Mesenchymal stem cell (in vitro differentiated cells and primary cell): ENCODE measurements at regions not wholly inside any gene's neighbourhood (a gene's known extent, or its start where the extent isn't known, plus 50 kb on each side); places are given as distances from the start of the nearest gene placed in this dataset.
A peak's percentile ranks its signal among the peaks of the same experiment; 100 is the strongest.

Source experiments
- DNase-seq: peaks from one replicate; pipeline ENCODE4 v3.0.0-alpha.2; 2013
- H2AFZ ChIP-seq: one replicate; pipeline ENCODE4 v1.6.1; 2013; ENCODE audit warnings: low read depth, mild to moderate bottlenecking, control low read depth, inconsistent platforms, low read length, moderate library complexity
- H2AK5ac ChIP-seq: 2 replicates; pipeline ENCODE4 v1.6.1; 2013; ENCODE audit warnings: low read length, moderate library complexity, mild to moderate bottlenecking, inconsistent platforms; ENCODE audit not compliant: severe bottlenecking
- H2BK120ac ChIP-seq: one replicate; pipeline ENCODE4 v1.6.1; 2013; ENCODE audit warnings: low read depth, mild to moderate bottlenecking, inconsistent platforms, low read length, moderate library complexity
- H2BK12ac ChIP-seq, 2 experiments: one replicate each; pipeline ENCODE4 v1.6.1; 2013; ENCODE audit warnings: inconsistent platforms in 2 of 2, low read length in 2 of 2, mild to moderate bottlenecking in 2 of 2, moderate library complexity in 2 of 2, control low read depth in 1 of 2
- H2BK15ac ChIP-seq: one replicate; pipeline ENCODE4 v1.6.1; 2013; ENCODE audit warnings: mild to moderate bottlenecking, low read depth, inconsistent platforms; ENCODE audit not compliant: poor library complexity, severe bottlenecking
- H2BK5ac ChIP-seq: 2 replicates; pipeline ENCODE4 v1.6.1; 2013; ENCODE audit warnings: low read depth, mild to moderate bottlenecking, low read length, control low read depth, inconsistent platforms; ENCODE audit not compliant: poor library complexity, severe bottlenecking
- H3K14ac ChIP-seq, 2 experiments: one replicate each; pipeline ENCODE4 v1.6.1; 2013; ENCODE audit warnings: inconsistent platforms in 2 of 2, low read length in 2 of 2, control low read depth in 1 of 2, mild to moderate bottlenecking in 1 of 2, moderate library complexity in 1 of 2
- H3K18ac ChIP-seq, 2 experiments: one replicate each; pipeline ENCODE4 v1.6.1; 2013; ENCODE audit warnings: inconsistent platforms in 2 of 2, low read length in 2 of 2, control low read depth in 1 of 2, low read depth in 1 of 2, mild to moderate bottlenecking in 1 of 2
- H3K23ac ChIP-seq, 2 experiments: one replicate each; pipeline ENCODE4 v1.6.1; 2013; ENCODE audit warnings: inconsistent platforms in 2 of 2, low read length in 2 of 2, mild to moderate bottlenecking in 2 of 2, moderate library complexity in 2 of 2, control low read depth in 1 of 2
- H3K27ac ChIP-seq: 2 replicates; pipeline ENCODE4 v1.5.1; 2013; ENCODE audit warnings: mild to moderate bottlenecking, moderate library complexity, low read length, control low read depth, inconsistent platforms; ENCODE audit not compliant: poor library complexity, severe bottlenecking
- H3K27me3 ChIP-seq, 2 experiments: 2 replicates each; pipeline versions ENCODE4 v1.6.1 to v1.7.0; 2013; ENCODE audit warnings: low read length in 2 of 2, mild to moderate bottlenecking in 2 of 2, moderate library complexity in 2 of 2, control low read depth in 1 of 2, inconsistent platforms in 1 of 2; ENCODE audit not compliant: control insufficient read depth in 1 of 2, insufficient read depth in 1 of 2
- H3K36me3 ChIP-seq, 2 experiments: 2 replicates each; pipeline versions ENCODE4 v1.6.1 to v1.7.0; 2013; ENCODE audit warnings: low read length in 2 of 2, control low read depth in 1 of 2, inconsistent platforms in 1 of 2, low read depth in 1 of 2, mild to moderate bottlenecking in 1 of 2; ENCODE audit not compliant: insufficient read depth in 2 of 2, control insufficient read depth in 1 of 2
- H3K4ac ChIP-seq, 2 experiments: one replicate each; pipeline ENCODE4 v1.6.1; 2013; ENCODE audit warnings: inconsistent platforms in 2 of 2, low read length in 2 of 2, mild to moderate bottlenecking in 2 of 2, moderate library complexity in 2 of 2, control low read depth in 1 of 2, low read depth in 1 of 2
- H3K4me1 ChIP-seq: 2 replicates; pipeline ENCODE4 v1.6.1; 2013; ENCODE audit warnings: low read depth, low read length, control low read depth; ENCODE audit not compliant: control insufficient read depth, insufficient read depth
- H3K4me2 ChIP-seq: 2 replicates; pipeline ENCODE4 v1.6.1; 2013; ENCODE audit warnings: low read length, mild to moderate bottlenecking, inconsistent platforms; ENCODE audit not compliant: poor library complexity, severe bottlenecking
- H3K4me3 ChIP-seq, 2 experiments: 2 replicates each; pipeline versions ENCODE4 v1.5.1 to v1.7.0; 2013; ENCODE audit warnings: low read length in 2 of 2, mild to moderate bottlenecking in 2 of 2, control low read depth in 1 of 2, low read depth in 1 of 2; ENCODE audit not compliant: insufficient read depth in 1 of 2
- H3K79me1 ChIP-seq: replicated peaks from 2 replicates; pipeline ENCODE4 v1.6.1; 2013; ENCODE audit warnings: mild to moderate bottlenecking, control low read depth, low read length, inconsistent platforms; ENCODE audit not compliant: poor library complexity, severe bottlenecking
- H3K9ac ChIP-seq: 2 replicates; pipeline ENCODE4 v1.7.0; 2013; ENCODE audit warnings: mild to moderate bottlenecking, low read length, moderate library complexity
- H3K9me3 ChIP-seq: 2 replicates; pipeline ENCODE4 v1.7.0; 2013; ENCODE audit warnings: mild to moderate bottlenecking, low read length; ENCODE audit not compliant: control insufficient read depth
- H4K8ac ChIP-seq: one replicate; pipeline ENCODE4 v1.6.1; 2013; ENCODE audit warnings: inconsistent platforms, mild to moderate bottlenecking, low read length, moderate library complexity
- H4K91ac ChIP-seq: one replicate; pipeline ENCODE4 v1.6.1; 2013; ENCODE audit warnings: mild to moderate bottlenecking, low read length, inconsistent platforms
- WGBS: methylation state at CpG from one replicate; pipeline ENCODE4 v1.1.7; 2013; ENCODE audit warnings: mixed read lengths; 5-methylcytosine and 5-hydroxymethylcytosine counted together

DNA sequence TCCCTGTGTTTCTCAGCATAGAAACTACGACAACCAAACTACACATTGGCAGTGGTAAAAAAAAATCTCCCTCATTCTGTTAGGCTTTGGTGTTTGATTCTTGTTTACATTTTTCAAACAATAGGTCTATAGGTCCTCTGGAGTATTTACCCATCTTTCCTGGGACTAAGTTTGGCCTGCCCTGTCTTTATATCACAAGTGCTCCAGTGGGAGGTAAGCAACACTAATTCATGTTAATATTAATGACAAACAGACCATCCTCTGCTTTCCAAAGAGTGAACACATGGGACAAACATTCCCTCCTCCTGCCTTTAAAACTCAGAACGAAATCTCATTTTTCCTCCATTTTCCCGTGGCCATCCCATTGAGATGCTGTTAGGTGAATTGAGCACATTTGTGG, 514.1 kb upstream of the INTU start:
- Histone ChIP-seq H3K9me3 (peaks cover 2% of the 10 kb centered on the region), H2AFZ (no peak overlapping the region), H4K91ac (no peak overlapping the region), H3K4me1 (peaks cover 2% of the 10 kb centered on the region), H2BK5ac (no peak overlapping the region), H3K14ac (no peak overlapping the region), H4K8ac (no peak overlapping the region), H2BK12ac (no peak overlapping the region), H2BK120ac (no peak overlapping the region), H2AK5ac (no peak overlapping the region), H3K4me3 (no peak overlapping the region), H3K27ac (no peak overlapping the region), H3K27me3 (no peaks in the 10 kb centered on the region), H2BK15ac (no peak overlapping the region), H3K4me2 (no peak overlapping the region), H3K4ac (no peak overlapping the region), H3K79me1 (no peaks in the 10 kb centered on the region), H3K18ac (no peak overlapping the region), H3K9ac (no peak overlapping the region), H3K23ac (no peak overlapping the region), H3K36me3 (no peaks in the 10 kb centered on the region)
- no peak for DNase-seq
- WGBS: 83% methylated on average over 1 of the region's 3 CpGs

DNA sequence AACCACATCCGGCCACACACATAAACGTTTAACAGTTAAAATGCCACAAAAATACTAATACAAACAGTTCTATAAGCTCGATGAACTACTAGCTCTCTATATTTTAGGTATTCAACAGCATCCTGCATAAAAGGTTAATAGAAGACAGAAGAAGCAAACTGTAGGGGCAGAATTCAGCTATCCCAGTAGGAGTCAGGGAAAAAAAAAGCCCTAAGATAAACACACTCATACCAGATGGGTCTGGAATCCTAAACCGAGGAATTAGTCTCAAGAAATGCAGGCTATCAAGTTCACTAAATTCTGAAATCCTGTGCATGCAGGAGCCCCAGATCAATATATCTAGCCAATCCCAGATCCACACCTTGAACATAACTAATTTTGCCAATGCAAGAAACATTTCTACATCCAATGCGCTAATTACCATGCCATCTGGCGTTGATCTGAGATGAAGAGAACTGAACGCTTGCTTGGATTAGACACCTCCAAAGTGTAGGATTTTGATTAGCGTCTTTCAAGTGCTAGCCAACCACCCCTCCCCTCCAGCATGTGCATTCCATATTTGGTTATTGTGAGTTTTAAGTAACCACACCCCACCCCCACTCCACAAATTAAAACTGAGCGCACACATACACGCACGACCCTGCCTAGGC, 512.2 kb upstream of the INTU start:
- Histone ChIP-seq H3K18ac (no peak overlapping the region), H3K27ac (peak overlapping the region; percentile 15), H3K9me3 (peaks cover 2% of the 10 kb centered on the region), H3K14ac (no peak overlapping the region), H3K27me3 (no peaks in the 10 kb centered on the region), H3K36me3 (no peaks in the 10 kb centered on the region), H3K4me2 (no peak overlapping the region), H4K8ac (peak overlapping the region; percentile 30), H2AFZ (no peak overlapping the region), H3K4me3 (no peak overlapping the region), H2BK15ac (no peak overlapping the region), H3K23ac (no peak overlapping the region), H3K4ac (no peak overlapping the region), H2BK5ac (no peak overlapping the region), H2BK12ac (no peak overlapping the region), H4K91ac (no peak overlapping the region), H2AK5ac (peak overlapping the region; percentile 62), H2BK120ac (no peak overlapping the region), H3K79me1 (no peaks in the 10 kb centered on the region), H3K9ac (no peak overlapping the region), H3K4me1 (peaks cover 2% of the 10 kb centered on the region)
- DNase-seq: peak; percentile 19
- 82% methylated on average over 11 of the region's 11 CpGs for WGBS

DNA sequence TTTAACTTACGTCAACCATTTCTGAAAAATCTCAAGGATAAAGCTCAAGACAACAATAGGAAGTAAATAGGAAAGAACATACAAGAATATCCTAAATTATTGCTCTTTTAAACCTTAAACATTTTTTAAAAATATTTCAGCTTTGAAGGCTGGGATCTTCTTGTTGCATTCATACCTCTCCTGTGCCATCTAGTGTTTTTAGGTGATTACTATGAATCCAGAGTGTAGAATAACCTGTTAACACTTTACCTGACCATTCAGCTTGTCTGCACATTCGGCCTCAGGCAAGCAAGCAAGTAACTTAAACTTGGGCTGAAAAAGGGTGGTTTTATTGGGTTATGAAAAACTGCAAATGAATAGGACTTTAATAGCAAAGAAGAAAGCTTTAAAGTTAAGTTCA, 507.8 kb upstream of the INTU start:
- Histone ChIP-seq H2AK5ac (no peak overlapping the region), H3K9ac (no peak overlapping the region), H3K4ac (no peak overlapping the region), H3K18ac (no peak overlapping the region), H4K91ac (no peak overlapping the region), H3K79me1 (no peaks in the 10 kb centered on the region), H3K27me3 (no peaks in the 10 kb centered on the region), H3K4me2 (no peak overlapping the region), H3K36me3 (no peaks in the 10 kb centered on the region), H4K8ac (no peak overlapping the region), H2BK5ac (no peak overlapping the region), H2BK15ac (no peak overlapping the region), H2AFZ (no peak overlapping the region), H3K23ac (no peak overlapping the region), H3K27ac (no peak overlapping the region), H2BK120ac (no peak overlapping the region), H3K14ac (no peak overlapping the region), H2BK12ac (no peak overlapping the region), H3K9me3 (no peaks in the 10 kb centered on the region), H3K4me3 (no peak overlapping the region), H3K4me1 (peaks cover 2% of the 10 kb centered on the region)
- 75% methylated on average over 1 of the region's 2 CpGs for WGBS
- peak; percentile 12 for DNase-seq

DNA sequence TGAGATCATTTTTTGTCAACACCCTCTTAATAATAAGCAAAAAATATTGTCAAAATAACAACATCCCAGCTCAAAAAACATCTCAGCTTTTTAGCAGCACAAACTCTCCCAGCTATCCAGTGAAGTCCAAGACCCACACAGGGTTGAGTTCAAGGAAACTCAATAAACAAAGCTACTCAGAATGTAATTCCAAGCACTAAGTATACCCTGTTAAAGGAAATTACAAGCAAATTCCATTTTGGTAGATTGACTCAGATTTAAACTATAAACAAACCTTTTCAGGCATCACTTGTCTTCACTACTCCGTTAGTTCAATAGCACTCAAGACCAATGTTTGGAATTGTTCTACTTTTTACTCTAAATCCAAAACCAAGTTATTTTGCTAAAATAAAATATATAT, 506.0 kb upstream of the INTU start:
- H2BK15ac ChIP-seq: no peak overlapping the region
- no peak overlapping the region for H3K4me3 ChIP-seq
- H3K36me3 ChIP-seq: no peaks in the 10 kb centered on the region
- H2BK12ac ChIP-seq: no peak overlapping the region
- DNase-seq: peak; percentile 40
- no peak overlapping the region for H3K9ac ChIP-seq
- H3K14ac ChIP-seq: no peak overlapping the region
- no peak overlapping the region for H4K91ac ChIP-seq
- no peaks in the 10 kb centered on the region for H3K9me3 ChIP-seq
- H3K23ac ChIP-seq: no peak overlapping the region
- H2BK120ac ChIP-seq: no peak overlapping the region
- no peak overlapping the region for H2BK5ac ChIP-seq
- no peak overlapping the region for H3K4me2 ChIP-seq
- no peak overlapping the region for H2AFZ ChIP-seq
- no peak overlapping the region for H2AK5ac ChIP-seq
- no peaks in the 10 kb centered on the region for H3K27me3 ChIP-seq
- no peak overlapping the region for H3K4ac ChIP-seq
- no peaks in the 10 kb centered on the region for H3K79me1 ChIP-seq
- no peak overlapping the region for H3K18ac ChIP-seq
- WGBS: no CpG with 5 or more reads among the region's 1 CpG
- H3K4me1 ChIP-seq: no peaks in the 10 kb centered on the region
- no peak overlapping the region for H3K27ac ChIP-seq
- H4K8ac ChIP-seq: no peak overlapping the region
